ENCODE measurements at regions not wholly inside any gene's neighbourhood (a gene's known extent, or its start where the extent isn't known, plus 50 kb on each side); places are given as distances from the start of the nearest gene placed in this dataset.
"Not testable (repeated sequence)": the region's sequence is repeated elsewhere in the genome, so short reads cannot be mapped to it uniquely, and the experiment has no call there.

DNA sequence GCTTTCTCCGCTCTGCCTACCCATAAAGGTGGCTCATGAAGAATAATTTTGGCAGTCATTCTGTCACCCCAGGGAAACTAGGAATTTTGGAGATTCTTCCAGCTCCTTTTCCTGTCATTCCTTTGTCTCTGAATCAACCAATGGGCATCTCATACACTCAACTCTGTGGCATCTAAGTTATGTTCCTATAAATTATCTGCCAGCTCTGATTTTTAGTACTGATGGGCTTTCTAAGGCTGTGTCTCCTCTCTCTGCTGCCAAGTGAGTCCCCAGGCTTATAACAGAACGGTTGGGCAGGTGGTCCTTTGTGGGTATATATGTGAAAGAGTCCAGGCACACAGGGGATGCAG, 226.8 kb downstream of the NMUR2 start:
- DNase-seq (ENCODE audit: low read depth) = no peak

DNA sequence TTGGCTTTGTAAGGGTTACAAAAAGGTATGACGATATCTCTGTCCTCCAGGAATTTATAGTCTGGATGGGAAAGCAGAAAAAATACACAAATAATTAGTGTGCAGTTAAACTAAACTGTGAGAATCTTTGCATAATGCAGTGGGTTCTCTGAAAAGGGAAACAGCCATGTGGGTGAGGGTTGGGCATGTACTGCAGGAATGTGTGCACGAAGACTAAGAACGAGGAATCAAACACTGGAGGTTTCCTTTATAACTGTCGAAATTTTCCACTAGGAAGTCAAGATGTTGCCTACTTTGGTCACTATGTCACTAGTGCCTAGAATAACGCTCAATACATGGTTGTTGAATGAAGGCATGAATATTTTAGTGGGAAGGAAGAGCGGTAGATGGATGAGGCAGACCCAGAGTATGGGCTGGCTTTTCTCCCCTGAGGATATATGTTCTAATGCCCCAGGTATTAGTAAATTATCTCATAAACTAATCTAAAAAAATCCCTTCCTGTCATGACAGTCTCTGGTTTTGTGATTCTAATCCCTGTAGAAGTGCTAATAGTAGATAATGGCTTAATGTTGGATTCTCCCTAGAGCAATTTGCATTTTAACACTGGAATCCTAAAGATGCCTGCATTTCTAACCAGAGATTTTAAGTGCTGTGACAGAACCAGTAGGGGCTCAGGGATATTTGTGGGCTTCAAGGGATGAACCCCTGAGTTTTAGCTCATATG, 227.3 kb downstream of the NMUR2 start:
- DNase-seq (ENCODE audit: low read depth) = no peak

DNA sequence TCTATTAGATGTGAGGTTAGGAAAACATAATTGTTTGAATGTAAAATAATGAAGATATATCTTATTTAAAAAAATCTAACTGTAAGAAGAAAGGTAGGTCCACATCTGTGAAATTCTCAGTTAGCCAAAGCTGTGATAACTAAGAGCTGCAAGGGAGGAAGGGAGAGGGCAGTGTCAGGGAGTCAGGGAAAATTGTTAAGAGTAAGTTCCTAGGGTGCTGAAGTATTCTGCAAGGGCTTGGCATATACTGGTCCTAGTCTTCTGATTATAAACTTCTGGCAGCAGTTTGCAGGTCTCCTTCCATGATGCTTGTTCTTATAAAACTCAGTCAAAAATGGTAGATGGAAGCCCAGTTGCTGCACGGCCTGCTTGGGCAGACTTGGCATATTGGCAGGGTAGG, 233.2 kb downstream of the NMUR2 start:
- no peak for DNase-seq (ENCODE audit: low read depth)

DNA sequence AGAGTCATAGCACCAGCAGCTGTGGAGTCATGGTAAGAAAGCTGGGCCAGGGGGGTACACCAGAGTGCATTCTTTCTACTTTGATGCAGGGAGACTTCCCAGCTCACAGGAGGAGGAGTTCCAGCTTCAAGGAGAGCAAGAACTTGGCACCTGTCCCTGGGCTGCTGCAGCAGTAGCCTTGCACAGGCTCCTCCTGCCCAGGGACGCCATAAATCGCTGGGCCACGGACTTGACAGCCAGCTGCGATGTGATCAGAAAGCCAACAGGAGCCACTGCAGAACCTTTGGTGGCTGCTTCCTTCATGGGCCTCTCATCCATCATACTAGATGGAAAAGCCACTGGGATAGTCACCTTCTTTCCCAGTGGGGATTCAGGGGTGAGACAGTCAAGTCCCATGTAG, 234.7 kb downstream of the NMUR2 start:
- DNase-seq (ENCODE audit: low read depth) = no peak

DNA sequence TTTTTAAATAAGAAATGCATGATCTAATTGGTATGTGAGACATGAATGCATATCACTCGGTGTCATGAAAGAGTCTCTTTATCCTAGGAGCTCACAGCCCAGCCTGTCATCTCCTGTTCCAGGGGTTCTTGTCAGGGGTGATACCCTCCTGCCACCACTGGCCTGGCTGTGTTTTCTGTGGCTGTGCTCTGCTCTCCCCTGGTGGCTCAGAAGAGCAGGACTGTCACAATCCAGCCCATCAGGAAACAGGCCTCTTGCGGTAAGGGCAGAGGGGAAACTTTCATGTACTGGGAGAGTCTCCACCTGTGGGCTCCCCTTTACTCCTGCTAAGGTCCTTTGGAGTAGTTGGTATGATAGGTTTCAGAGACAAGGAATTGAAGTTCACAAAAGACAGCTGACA, 240.2 kb upstream of the GLRA1 start:
- DNase-seq (ENCODE audit: low read depth) = no peak

DNA sequence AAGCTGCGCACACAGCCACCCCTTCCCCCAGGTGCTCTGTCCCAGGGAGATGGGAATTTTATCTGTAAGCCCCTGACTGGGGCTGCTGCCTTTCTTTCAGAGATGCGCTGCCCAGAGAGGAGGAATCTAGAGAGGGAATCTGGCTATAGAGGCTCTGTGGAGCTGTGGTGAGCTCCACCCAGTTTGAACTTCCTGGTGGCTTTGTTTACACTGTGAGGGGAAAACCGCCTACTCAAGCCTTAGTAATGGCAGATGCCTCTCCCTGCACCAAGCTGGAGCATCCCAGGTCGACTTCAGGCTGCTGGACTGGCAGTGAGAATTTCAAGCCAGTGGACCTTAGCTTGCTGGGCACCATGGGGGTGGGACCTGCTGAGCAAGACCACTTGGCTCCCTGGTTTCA, 235.2 kb upstream of the GLRA1 start:
- not testable (repeated sequence) for DNase-seq (ENCODE audit: low read depth)

DNA sequence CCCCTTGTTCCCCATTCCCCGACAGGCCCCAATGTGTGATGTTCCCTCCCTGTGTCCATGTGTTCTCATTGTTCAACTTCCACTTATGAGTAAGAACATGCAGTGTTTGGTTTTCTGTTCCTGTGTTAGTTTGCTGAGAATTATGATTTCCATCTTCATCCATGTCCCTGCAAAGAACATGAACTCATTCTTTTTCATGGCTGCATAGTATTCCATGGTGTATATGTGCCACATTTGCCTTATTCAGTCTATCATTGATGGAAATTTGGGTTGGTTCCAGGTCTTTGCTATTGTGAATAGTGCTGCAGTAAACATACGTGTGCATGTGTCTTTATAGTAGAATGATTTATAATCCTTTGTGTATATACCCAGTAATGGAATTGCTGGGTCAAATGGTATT, 229.8 kb upstream of the GLRA1 start:
- not testable (repeated sequence) for DNase-seq (ENCODE audit: low read depth)

DNA sequence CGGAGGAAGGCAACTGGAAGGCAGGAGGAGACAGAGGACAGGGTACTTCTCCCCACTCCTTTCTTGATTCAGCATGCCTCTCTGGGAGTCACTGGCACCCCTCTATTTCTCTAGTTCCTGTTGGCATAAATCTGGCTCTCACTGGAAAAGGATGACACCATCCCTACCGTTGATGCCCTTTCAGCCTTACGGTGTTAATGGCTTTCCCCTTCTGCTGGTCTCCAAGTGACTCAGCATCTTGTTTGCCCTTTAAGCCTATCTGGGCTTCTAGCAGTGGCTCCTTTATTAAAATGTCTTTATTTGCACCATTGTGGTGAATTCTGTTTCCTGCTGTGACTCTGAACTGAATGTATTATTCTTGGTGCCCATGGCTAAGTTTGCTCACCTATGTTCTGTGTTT, 227.3 kb upstream of the GLRA1 start:
- no peak for DNase-seq (ENCODE audit: low read depth)

DNA sequence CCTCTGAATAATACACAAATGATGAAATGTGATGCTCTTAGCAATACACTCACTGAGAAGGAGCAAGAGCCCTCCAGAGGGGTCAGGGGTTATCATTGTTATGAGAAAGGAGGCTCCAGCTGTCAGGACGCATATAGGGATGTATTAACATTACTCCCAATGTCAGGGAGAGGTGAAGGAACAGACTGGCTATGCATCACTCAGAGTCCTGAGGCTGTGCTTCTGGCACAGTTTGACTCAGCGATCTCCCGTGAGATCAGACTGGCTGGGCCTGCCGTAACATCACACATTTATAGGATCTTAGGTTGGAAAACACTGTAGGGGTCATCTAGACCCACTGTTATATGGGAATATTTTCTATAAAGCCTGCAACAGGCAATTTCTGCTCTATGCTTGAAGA, 226.5 kb upstream of the GLRA1 start:
- no peak for DNase-seq (ENCODE audit: low read depth)

DNA sequence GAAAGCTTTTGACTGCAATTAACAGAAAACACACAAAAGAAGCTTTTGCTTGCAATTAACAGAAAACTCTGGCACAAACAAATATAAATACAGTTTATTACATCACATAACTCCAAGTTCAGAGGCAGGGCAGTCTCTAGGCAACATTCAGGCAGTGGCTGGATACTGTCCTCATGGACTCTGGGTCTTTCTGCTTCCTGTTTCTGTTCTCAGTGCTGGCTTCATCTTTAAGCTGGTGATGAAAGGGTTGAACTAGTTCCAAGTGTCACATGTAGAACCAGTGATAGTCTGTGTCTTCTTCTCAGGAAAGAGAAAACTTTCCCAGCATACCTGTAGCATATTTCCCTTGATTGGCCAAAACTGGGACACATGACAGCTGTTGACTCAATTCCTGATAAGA, 222.6 kb upstream of the GLRA1 start:
- no peak for DNase-seq (ENCODE audit: low read depth)

DNA sequence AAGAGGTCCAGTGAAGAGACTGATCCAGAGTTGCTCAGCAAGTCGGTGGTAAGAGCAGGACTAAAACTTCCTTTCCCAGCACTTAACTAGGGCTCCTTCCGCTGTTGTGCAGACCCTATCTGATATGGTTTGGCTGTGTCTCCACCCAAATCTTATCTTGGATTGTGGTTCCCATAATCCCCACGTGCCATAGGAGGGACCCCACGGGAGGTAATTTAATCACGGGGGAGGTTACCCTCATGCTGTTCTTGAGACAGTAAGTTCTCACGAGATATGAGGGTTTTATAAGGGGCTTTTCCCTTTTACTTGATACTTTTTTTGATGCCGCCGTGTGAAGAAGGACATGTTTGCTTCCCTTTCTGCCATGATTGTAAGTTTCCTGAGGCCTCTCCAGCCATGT, 221.9 kb upstream of the GLRA1 start:
- no peak for DNase-seq (ENCODE audit: low read depth)

DNA sequence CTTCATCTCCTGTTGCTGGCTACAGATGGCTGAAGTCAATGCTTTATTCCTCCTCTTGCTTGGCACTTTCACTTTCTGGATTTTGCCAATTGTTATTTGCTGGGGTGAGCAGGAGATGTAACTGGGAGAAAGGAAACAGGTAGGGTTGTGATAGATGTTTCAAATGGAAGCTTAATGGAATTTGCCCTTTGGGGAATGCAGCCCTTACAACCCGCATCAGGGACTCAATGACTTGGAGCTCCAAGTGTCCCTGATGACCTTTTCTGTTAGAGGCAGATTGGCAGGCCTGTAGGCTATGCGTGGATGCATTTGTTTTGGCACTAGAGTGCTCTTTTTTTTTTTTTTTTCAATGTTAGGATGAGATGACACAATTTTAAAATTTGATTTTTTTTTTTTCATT, 219.9 kb upstream of the GLRA1 start:
- DNase-seq (ENCODE audit: low read depth) = no peak

DNA sequence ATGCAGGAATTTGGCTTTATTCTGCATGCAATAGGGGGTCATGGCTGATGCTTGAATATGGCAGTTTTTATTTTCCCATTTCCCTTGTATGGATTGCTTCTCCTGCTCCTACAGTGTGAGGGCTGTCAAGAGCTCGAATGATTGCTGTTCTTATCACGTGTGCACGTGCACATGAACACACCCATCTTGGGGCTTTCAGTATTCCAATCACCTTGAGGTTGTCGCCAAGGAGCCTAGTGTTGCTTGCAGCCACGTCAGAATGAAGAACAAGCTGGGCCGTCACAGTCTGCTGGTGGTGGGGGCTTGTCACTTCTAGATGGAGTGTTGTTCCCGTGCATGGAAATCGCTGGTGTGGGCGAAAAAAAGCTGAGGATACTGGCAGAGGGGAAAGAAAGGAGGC, 219.4 kb upstream of the GLRA1 start:
- DNase-seq (ENCODE audit: low read depth) = no peak

DNA sequence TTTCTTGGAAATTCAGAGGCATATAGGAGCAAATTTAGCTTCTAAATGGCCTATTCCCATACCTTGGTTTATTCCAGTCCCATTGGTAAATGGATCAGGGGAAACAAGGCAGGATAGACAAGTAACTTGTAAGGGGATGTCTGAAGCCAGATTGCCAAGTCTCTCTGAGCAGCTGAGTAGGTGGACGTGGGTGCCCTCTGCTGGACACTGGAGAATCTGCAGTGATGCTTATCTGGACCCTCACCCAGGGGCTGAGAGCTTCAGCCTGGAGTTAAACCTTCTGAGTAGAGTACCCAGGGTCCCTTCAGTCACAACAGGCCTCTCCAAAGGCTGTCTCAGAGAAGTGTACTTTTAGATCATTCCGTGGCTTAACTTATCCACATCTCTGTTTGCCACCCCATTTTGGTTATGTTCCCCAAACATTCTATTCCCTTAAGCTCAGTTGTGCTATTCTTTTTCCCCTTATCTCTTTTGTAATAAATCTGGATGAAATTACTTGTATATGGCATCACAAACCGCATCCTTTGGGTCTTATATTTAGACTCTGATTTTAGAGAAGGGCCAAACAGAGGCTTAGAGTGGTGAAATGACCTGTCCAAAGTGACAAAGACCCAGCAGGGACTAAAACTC, 218.3 kb upstream of the GLRA1 start:
- peak; percentile 53 for DNase-seq (ENCODE audit: low read depth)

DNA sequence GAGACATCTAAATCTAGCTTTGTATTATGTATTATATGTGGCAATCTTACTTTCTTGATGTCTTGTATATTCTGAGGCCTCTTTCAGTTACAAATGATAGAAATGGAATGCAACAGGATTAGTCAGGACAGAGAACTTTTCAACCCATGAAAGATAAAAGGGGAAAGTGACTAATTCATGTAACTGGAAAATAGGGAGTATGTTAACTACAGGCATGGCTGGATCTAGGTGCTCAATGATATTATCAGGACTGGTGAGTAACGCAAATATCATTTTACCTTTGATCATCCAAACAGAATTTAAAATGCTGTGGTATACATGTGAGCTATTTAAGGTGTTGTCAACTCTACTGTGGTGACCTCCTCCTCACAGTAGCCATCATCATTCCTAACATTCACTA, 215.7 kb upstream of the GLRA1 start:
- no peak for DNase-seq (ENCODE audit: low read depth)

DNA sequence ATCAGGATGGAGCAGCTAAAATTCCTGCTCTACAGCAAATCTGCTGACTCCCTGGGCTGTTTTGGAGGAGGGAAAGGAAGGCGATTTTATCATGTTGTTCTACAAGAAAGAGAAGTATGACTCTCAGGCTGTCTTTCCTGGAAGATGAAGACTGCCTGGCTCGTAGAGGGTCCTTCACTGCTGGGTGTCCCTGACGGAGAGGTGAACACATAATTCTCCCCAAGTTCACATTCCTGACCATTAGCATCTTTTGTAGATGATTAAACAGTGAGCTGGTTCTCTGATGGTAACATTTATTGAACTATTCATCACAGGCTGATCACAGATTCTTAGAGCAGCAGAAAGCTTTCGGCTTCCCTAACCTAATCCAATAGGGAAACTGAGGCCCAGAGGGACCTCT, 212.4 kb upstream of the GLRA1 start:
- DNase-seq (ENCODE audit: low read depth) = no peak

DNA sequence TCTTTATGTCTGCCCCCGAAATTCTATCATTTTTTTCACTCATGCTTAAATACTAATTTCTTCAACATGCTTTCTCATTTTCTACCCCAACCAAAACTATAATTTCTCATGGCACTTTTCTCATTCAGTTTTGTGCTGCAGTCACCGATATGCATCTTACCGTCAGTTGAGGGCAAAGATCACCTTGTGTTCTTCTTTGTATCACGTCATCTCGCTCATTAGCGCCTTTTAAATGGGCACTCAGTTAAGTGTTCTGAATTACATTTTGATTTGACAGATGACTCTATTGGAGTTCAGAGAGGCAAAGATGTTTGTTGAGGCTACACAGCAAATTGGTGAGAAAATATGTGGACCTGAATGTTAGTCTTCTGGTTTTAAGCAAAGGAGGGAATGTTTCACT, 211.7 kb upstream of the GLRA1 start:
- DNase-seq (ENCODE audit: low read depth) = no peak

DNA sequence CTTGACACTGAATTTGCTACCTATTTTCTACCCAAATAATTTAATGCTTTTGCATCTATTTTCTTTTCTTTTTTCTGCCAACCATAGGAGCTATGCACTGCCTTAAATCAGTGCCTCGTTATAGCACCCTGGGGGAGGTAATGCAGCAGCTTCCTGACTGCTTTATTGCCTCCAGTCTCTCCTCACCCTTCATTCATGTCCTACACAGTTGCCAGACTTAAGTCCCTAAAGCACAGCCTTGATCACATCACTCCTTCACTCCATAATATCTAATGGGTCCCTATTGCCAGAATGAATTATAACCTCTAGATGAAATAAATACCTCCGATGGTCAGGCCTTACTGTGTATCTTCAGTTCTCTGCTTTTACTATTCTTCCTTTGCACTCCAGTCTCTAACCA, 211.2 kb upstream of the GLRA1 start:
- DNase-seq (ENCODE audit: low read depth) = no peak

DNA sequence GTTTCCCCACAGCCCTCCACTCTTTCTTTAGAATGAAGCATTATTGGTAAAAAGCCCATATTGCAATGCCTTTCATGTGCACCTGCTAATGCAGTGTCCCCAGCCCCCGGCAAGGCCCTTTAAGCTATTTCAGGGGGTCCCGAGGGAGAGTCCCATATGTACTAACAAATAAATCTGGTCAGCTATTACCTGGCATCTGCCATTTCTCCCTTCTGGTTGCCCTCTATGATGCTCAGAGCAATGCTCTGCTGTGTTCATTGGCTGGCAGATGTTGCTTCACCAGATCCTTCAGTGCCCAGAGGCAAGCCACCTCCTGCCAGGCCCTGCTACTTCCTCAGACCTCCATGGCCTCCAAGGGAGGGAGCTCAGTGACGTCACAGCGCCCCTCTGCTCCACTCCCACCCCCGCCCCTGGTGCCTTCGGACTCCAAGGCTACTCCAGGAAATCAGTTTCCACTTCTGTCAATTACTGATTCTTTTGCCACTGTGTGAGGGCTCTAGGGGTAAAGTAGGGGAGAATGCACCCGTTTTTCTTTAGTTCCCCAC, 201.1 kb upstream of the GLRA1 start:
- no peak for DNase-seq (ENCODE audit: low read depth)

DNA sequence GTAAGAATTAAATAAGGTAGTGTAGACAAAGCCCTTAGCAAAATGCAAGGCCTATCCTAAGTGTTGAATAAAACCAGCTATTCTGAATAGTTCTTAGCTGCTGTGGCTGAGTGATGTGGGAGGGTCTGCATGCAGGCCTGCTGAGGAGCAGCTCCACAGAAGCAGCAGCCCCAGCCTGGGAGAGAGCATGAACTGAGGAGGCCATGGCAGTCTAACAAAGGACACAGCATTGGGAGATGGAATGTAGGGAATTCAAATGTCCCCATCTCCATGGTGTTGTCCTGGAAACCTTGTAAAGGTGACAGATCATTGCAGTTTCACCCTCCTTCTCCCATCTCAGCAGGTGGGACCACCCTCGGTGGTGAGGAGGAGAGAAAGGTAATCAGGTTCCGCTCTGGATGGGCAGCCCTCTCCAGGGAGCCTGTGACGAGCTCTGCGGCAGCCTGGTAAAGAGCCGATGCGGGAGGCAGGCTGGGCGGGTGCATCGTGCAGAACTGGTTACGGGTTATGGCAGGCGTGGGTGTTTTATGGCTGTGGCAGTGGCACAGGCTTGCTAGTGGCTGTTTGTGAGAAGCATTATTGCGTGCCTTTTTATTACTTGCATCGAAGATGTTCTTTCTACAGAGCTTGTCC, 199.9 kb upstream of the GLRA1 start:
- no peak for DNase-seq (ENCODE audit: low read depth)

DNA sequence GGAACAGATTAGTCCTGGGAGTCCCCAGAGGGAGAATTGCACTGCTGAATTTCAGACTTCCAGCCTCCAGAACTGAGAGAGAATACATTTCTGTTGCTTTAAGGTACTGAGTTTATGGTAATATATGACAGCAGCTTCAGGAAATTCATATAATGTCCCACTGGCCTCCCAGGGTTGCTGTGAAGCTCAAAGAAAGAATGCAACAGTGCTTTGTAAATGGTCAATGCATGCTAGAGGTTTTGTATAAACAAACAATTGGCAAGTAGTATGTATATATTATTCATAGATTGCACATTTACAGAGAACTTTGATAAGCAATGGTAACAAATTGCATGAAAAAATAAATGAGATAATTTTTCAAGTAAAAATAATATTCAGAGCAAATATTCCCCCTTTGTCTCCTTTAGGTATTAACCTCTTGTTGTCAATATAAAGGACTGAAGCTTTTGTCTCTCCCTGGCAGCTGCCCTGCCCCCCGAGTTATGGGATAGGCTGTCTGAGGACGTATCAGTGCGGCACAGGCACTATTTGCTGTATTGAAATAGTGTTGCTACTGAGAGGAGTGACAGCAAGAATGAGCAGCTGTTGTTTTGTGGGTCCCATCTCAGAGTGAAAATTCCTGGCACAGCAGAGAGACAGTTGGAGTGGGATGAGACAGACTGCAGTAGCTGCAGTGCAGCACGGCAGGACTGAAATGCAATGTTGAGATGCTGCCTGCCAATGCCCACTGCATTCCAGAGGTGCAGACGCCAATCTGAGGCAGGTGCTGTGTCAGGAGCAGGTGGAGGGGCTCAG, 194.2 kb upstream of the GLRA1 start:
- DNase-seq (ENCODE audit: low read depth) = no peak

DNA sequence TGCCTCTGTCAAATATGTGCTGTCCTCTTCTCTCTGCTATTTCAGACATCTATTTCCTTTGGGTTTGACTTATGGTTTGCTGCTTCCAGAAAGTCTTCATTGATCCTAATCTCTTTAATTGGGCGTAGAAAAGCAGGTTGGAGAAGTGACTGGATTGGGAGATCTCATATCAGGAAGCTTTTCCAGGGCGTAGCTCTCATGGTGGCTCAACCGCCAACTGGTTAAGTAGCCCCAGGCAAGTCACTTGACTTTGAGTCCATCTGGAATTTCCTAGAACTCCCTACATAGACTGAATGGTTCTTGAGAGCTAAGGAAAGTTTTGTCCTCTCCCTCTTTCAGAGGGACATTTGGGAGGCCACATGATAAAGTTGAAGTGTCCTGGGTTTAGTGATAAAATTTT, 192.3 kb upstream of the GLRA1 start:
- DNase-seq (ENCODE audit: low read depth) = no peak

DNA sequence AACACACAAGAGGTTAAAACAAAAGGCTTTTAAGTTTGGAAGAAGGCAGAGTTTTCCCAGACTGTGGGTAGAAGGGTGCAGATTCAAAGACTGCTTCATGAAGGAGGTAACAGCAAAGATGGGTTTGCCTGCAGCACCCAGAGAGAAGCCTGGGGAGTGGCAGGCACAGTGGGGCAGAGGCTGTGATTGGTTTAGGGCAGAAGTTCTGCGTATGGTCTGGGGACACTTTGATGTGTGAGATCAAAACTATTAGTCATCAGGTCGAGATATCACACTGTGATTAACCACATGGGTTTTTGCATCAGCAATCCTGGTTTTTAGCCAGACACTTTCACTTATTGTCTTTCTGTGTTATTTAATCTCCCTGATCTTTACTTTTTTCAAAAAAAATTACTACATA, 188.8 kb upstream of the GLRA1 start:
- peak; percentile 4 for DNase-seq (ENCODE audit: low read depth)

Data from activated T-cell treated with anti-CD3 and anti-CD28 coated beads for 1 hour (primary cell).